ENCODE measurements at regions not wholly inside any gene's neighbourhood (a gene's known extent, or its start where the extent isn't known, plus 50 kb on each side); places are given as distances from the start of the nearest gene placed in this dataset.

DNA sequence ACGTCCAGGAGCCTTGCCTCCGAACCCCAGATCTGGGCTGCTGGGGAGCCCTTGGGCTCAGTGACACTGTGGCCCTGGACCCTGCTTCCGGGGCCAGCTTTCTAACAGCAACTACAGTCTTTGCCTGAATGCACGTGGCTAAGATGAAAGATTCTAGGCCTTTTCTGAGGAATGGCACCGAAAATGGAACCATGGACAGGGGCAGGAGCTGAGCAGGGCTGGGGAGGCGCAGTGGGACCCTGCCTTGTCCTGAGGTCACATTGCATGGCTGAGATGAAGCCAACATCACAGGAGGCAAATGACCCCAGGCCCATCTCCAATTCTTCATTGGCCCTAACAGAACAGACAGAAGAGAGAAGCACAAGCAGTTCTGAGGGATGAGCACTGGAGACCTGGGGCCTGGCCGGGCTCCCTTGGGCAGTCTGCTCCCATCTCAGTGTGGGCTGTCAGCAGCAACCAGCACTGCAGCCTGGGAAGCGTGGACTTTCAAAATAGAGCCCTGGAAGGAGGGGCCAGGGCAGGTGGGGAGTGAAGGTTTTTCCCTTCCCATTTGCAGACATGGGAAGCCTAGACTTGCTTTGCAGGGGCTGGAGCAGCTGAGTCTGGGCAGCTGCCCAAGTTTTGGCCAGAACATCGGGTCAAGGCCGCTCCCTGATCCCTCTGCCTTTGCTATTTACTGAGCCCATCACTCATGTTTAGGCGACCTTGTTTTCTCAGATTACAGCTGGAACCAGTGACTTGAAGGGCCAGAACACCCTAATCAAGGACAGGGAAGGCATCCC lies 114.4 kb upstream of the TCERG1L start:
- no peak for DNase-seq

GRCh38 chr10:131426534-131426898 lies 115.0 kb upstream of the TCERG1L start:
- no peak for DNase-seq

DNA sequence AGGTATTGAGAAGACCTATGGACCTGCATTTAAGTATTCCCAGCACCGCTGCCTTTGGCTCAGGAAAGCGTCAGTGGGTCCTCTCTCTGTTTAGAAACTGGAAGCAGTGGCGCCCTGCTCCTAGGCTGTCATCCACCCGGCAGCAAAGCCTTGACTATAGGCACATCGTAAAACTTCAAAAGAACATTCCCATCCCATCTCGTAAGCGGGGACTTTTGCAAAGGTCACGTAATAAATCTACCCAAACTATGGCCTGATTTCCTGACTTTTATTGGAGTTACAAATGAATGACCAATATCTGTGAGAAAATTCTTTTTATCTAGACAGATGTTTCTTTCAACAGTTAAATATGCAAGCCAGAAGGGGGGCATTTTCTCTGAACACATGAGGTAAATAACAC lies 115.8 kb upstream of the TCERG1L start:
- no peak for DNase-seq

GRCh38 chr10:131427901-131428300 lies 116.4 kb upstream of the TCERG1L start:
- no peak for DNase-seq

DNA sequence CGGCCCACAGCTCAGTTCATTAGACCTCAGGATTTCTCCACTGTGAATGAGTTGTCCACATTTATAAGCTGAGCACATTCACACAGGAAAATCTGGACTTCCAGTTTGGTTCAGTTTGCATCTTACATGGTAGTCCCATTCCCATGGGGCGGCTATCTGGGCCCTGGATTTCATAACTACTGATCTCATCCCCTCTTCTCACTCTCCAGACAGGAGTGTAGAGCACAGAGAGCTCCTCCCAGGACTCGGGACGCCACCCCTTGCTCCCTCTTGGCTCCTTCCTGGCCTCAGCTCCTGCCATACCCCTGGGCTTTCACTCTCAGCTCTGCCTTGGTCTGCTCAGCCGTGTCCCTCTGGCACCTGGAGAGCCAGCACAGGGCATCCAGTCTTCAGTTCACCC lies 117.6 kb upstream of the TCERG1L start:
- DNase-seq: no peak

GRCh38 chr10:131429942-131430341 lies 118.4 kb upstream of the TCERG1L start:
- DNase-seq: no peak

DNA sequence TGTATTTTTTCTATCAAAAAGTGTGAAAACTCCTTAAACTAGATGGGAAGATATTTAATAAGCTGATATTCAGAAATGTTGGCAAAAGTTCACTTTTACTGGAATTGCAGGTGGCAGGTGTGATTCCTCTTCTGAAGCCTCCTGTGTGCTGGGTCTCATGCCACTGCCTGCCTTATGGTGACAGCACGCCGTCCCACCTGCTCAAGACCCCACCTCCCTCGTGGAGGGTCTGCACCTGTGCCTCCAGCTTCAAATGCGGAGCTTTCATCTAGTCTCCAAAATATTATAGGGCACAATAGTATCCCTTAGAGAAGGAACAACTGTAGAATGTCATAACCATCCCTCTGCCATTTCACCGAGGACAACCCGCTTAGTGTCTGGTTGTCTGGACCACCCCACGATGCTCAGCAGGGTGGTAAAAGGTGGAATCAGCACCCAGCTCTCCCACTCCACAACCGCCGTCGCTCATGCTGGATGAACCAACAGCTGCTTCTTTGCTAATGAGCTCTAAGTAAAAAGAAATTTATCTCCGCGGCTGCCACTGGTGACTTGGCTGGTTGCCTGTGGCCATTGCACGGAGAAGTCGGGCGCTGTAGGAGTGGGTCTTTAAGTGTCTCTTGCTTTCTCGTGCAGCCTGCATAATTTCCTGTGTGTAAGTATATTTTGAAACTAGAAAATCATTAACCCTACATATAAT lies 119.3 kb upstream of the TCERG1L start:
- DNase-seq: no peak

DNA sequence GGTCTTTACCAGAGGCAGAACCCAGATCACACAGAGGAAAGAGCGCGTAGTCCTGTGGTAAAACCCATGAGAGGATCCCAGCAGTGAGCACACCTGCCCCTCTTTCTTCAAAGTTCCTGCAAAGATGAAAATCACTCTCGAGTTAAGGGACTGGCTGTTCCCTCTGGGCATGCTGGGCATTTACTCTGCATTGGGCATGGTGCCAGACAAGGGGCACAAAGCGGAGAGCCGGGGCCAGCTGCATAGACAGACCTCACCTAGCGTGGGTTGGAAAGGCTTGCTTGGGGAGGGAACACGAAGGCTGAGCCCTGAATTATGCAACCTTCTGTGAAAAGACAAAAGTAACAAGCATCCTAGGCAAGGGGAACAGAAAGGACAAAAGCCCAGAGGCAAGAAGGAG lies 120.0 kb upstream of the TCERG1L start:
- DNase-seq: no peak

DNA sequence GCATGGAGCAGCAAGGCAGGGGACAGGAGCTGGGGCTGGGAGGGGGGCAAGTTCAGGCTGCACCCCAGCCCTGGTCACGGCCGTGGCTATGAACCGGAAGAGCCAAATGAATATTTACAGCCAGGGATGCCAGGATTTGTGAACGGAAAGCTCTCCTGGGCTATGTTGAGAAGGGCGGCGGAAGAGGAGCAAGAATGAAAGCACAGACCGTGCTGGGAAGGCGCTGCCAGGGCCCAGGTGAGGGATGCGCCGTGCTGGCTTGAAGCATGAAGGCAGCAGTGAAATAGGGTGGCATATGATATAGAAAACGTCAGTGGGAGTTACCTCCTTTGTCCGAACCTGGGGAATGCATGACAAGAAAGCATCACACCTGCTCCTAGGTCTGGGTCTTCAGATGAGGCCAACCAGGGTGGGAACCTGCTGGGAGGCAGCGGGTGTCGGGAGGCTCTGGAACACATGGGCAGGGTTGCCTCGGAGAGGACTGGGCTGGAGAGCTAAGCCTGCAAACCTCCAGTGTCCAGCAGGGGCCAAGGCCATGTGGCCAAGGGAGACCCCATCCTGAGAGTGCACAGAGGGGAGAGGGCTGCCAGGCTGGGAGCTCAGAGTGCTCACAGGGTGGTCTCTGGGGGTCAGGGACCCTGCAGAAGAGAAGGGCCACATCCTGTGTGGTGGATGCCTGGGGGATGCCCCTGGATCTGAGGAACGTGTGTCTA lies 120.6 kb upstream of the TCERG1L start:
- DNase-seq: no peak

DNA sequence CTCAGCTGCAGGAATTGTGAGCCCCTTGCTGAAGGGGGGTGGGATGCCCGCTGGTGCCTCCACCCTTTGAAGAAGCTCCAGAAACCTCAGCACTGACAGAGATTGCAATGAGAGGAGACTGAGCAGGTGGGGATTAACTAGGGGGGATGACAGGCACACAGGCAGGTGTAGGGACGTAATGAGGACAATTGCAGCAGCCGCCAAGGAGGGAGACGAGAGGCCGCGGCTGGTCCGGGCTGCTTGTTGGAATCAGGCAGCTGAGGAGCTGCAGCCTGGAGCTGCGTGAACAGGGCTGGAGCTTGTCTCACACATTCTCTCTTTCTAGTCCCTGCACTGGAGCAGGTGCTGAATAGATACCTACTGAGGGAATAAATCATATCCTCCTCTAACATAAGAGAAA lies 122.0 kb upstream of the TCERG1L start:
- no peak for DNase-seq

DNA sequence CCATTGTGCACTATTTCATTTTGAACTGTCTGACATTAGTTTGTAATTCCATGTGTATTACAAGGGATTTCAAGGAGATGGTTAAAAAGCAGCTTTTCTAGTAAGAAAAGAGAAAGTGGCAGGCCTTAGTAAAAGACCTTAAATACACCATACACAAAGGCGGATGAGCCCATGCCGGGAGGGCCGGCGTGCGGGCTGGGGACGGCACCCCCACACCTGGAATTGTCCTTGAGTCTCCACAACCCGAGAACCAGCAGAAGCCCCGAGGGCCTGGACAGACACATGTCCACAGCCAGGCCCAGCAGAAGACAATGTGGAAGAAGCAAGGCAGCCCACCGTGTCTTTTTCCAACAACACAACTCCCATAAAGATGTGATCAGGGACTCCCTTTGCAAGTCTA lies 123.7 kb upstream of the TCERG1L start:
- DNase-seq: no peak

DNA sequence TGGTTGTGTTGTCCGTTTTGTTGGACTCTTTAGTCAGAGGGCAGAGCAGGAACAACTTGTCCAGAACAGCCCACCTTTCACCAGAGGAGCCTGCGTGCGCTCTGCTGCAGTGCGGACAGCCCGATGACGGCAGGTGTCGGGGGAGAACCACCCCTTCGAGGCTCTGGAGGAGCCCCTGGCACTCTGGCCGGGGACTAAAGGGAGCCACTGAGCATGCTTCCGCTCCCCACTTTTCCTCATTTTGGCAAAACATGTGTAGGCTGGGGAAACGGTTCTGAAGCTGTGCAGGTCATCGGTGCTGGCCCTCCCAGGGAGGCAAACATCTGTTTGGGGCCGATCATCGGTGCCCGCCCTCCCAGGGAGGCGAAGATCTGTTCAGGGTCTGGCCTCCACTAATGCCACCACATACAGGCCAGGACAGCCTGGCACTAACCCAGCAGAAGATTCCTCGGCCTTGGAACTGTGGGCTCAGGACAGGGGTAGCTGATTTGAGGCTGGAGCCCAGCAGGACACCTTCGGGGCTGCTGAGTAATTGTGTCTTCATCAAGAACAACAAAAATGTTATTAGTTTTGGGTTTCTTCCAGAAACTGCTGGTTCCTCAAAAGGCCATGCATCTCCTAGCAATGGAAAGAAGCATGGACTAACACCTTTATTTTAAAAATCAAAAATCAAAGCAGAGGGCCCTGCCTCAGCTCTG lies 124.4 kb upstream of the TCERG1L start:
- no peak for DNase-seq

DNA sequence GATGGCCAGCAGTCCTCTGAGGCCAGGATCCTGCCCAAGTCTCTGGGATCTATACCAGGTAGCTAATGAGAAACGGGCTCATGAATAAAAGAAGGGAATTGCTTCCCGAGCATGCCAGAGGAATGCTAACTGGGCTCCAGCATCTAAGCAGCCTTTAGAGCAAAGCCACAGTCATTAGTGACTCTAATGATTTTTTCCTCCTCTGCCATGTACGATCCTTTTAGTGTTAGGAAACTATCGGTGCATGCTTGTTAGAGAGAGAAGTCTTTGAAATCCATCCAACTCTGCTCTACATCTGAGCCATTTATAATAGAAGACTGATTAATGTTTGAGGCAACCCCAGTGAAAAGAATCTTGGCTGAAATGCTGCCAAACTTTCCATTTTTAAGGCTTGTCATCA lies 124.9 kb upstream of the TCERG1L start:
- no peak for DNase-seq

DNA sequence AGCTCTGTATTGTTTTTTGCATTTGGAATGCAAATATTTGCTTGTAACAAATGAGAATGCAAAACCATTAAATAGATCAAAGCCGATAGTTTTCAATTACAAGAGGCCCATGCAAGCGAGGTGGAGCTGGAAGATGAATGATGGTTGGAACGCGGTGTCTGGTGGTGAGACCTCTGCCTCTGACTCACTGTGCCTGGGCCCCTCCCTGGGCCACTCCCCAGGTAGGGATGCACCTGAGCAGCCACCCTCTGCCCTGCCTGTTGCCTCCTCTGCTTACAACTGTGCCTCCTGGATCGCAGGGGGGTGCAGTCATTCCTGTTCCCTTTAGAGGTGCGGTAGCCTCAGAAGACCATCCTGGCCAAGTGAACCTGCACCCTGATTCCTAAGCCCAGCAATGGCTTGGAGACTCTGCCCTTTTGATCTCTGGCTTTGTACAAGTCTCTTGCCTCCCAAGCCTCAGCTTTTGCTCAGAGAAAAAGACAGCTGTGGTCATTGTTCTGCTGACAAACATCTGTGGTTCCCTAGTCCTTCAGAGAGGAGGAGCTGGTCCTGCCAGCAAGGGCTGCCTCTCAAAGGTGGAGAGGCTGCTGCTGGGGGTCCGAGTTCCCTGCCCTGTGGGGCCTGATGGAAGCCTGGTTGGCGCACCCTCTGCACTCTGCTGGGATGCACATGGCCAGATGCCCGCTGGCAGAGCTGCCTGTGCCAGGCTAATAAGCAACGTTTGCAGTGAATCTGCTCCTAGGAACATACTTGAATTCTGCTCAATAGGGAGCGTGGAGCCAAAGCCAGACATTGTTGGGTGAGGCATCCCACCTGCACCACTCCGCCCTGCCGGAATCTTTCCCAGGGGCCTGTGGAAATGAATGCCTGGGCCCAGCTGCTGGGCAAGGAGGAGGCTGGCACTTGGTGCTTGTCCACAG lies 126.3 kb upstream of the TCERG1L start:
- DNase-seq: no peak

DNA sequence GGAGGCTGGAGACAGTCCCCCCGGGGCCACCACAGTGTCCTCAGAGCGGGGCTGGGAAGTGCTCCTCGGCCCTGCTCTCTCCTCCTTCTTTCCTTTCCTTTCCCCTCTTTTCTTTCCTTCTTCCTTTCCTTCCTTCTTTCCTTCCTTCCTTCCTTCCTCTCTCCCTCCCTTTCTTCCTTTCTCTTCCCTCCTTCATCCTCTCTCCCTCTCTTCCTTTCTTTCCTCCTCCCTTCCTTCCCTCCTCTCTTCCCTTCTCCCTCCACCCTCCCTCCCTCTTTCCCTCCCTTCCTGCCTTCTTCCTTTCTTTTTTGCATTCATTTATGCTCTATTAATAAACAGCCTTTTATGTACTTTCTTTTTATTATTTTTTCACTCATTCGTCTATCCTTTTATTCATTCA lies 127.1 kb upstream of the TCERG1L start:
- DNase-seq: no peak

- DNase-seq: no peak
Observed at GRCh38 chr10:131439705-131440104, 128.2 kb upstream of the TCERG1L start.

DNA sequence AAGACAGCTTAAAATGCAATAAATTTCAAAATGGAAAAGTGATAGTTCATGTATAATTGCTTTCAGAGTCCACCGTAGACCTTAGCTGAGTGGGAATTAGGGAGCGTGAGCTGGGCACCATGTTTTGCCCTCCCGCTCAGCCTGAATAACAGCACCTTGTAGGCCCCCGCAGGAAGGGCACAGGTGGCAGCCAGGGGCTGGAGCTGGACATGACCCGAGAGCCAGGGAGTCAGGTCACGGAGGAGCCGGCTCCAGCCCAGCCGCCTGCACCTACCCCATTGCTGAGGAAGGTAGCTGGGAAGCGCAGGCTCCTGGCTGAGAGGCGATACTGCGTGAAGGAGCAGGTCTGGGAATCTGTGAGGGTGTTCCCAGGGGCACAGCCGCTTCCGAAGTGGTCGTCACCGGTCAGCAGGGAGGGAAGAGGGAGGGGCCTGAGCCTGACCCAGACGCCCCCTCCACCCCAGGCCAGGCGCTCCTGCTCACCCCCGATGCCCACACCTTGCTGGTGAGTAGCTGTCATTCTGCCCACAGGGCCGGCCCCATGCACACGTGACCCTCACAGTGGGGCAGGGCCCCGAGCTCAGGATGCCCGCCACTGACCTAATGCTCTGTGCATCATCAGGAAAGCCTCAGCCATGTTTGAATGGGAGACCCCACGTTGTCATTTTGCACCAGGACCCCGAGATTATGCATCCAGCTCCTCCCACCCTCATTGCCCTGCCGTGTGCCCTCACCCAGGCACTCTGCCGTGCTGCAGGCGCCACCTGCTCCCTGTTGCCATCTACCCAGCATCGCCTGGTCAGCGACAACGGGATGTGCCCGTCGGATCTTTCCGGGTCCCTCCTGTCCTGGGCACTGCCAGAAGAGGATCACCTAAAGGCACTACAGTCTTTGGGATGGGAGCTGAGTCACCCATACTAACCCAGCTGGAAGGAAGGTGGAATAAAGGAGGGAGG lies 129.2 kb upstream of the TCERG1L start:
- DNase-seq: no peak

DNA sequence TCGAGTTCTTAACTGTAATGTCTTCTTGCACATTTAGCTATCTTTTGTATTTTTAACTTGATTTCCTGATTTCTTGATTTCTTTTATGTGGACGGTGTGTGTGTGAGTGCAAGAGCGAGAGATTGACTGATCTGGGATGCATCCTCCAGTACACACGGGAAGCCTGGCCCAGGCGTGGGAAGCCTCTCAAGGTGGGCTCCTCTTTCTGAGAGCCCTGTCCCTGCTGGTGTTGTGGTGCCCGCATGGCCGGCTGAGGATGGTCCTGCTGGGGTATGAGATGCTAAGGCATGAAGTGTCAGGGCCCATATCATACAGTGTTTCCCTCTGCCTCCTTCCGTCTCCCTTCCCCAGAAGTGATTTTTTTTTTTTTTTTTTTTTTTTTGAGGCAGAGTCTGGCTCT lies 130.8 kb upstream of the TCERG1L start:
- no peak for DNase-seq

DNA sequence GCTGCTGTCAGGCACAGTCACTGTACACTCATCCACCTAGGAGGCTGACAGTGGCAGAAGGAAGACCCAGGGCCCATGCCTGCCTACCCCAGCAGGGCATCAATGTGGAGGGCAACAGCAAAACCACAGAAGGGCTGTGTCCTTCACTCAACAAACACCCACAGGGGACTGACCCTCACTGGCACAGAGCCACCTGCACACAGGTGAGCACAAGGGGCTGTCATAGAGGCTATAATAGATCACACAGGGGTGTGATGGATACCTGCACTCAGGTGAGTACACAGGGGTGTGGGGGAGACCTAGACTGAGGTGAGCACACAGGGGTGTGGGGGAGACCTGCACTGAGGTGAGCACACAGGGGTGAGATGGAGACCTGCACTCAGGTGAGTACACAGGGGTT lies 132.8 kb upstream of the TCERG1L start:
- no peak for DNase-seq

- no peak for DNase-seq
Observed at GRCh38 chr10:131444862-131445461, 133.4 kb upstream of the TCERG1L start.

DNA sequence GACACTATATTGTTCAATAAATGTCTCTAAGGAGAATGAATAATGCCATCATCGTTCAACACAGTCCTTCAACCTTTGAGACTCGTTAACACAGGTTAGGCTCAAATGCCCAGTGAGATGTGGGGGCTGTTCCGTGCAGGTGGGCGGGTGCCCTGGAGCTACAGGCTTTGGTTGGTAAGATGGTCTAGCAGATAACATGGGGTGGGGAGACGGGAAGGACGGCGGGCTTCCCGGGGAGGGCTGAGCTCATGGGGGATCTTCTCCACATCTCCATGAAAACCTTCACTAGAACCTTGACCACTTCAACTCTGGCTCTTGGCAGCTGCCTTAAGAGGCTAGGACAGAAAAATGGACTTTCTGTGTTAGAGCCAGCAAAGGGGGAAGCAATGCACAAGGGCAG lies 134.1 kb upstream of the TCERG1L start:
- DNase-seq: no peak
